ENCODE measurements at regions not wholly inside any gene's neighbourhood (a gene's known extent, or its start where the extent isn't known, plus 50 kb on each side); places are given as distances from the start of the nearest gene placed in this dataset.
A peak's percentile ranks its signal among the peaks of the same experiment; 100 is the strongest.

- in situ Hi-C loops (cut with HindIII; ENCODE audit: low pct_unique_long_range_greater_than_20kb, low sequenced_read_pairs) = no loop called here
- peak; percentile 66 for DNase-seq (ENCODE audit: low read depth, low spot score)
Measured at GRCh38 chr13:80436571-80437169, 95.7 kb upstream of the SPRY2 start.

GRCh38 chr13:80430561-80430960 is 89.6 kb upstream of the SPRY2 start:
- no peak for DNase-seq (ENCODE audit: low read depth, low spot score)
- in situ Hi-C loops (cut with HindIII; ENCODE audit: low pct_unique_long_range_greater_than_20kb, low sequenced_read_pairs) = no loop called here

GRCh38 chr13:80428349-80429096 is 87.6 kb upstream of the SPRY2 start:
- DNase-seq (ENCODE audit: low read depth, low spot score) = no peak
- in situ Hi-C loops (cut with HindIII; ENCODE audit: low pct_unique_long_range_greater_than_20kb, low sequenced_read_pairs) = no loop called here

GRCh38 chr13:80419416-80419815 is 78.5 kb upstream of the SPRY2 start:
- DNase-seq (ENCODE audit: low read depth, low spot score) = no peak
- in situ Hi-C loops (cut with HindIII; ENCODE audit: low pct_unique_long_range_greater_than_20kb, low sequenced_read_pairs) = no loop called here

- no peak for DNase-seq (ENCODE audit: low read depth, low spot score)
- in situ Hi-C loops (cut with HindIII; ENCODE audit: low pct_unique_long_range_greater_than_20kb, low sequenced_read_pairs) = no loop called here
Measured at GRCh38 chr13:80413611-80414010, 72.7 kb upstream of the SPRY2 start.

- in situ Hi-C loops (cut with HindIII; ENCODE audit: low pct_unique_long_range_greater_than_20kb, low sequenced_read_pairs) = no loop called here
- peak; percentile 67 for DNase-seq (ENCODE audit: low read depth, low spot score)
Measured at GRCh38 chr13:80408270-80408669, 67.3 kb upstream of the SPRY2 start.

- in situ Hi-C loops (cut with HindIII; ENCODE audit: low pct_unique_long_range_greater_than_20kb, low sequenced_read_pairs) = no loop called here
- DNase-seq (ENCODE audit: low read depth, low spot score) = no peak
Measured at GRCh38 chr13:80400865-80401426, 60.0 kb upstream of the SPRY2 start.

GRCh38 chr13:80400164-80400864 is 59.4 kb upstream of the SPRY2 start:
- in situ Hi-C loops (cut with HindIII; ENCODE audit: low pct_unique_long_range_greater_than_20kb, low sequenced_read_pairs) = no loop called here
- no peak for DNase-seq (ENCODE audit: low read depth, low spot score)

- peak; percentile 30 for DNase-seq (ENCODE audit: low read depth, low spot score)
- in situ Hi-C loops (cut with HindIII; ENCODE audit: low pct_unique_long_range_greater_than_20kb, low sequenced_read_pairs) = no loop called here
Measured at GRCh38 chr13:80399340-80400163, 58.6 kb upstream of the SPRY2 start.

Small RNA genes lying in the stretch of these regions (small RNA-seq; reads per million reads assigned to genes)
- gene HIGD1AP2 = 0 reads per million in 2 experiments
- gene RNU6-67P = 0 reads per million in 2 experiments
- gene RNU6-77P = 0 reads per million in 2 experiments
